GM21526 (cell line): ENCODE measurements at regions not wholly inside any gene's neighbourhood (a gene's known extent, or its start where the extent isn't known, plus 50 kb on each side); places are given as distances from the start of the nearest gene placed in this dataset.

ENCODE experiments used
- ATAC-seq: cut with Tn5 transposase; IDR thresholded peaks from one replicate; pipeline ENCODE4 v1.9.1; 2021; ENCODE audit warnings: moderate library complexity; ENCODE audit not compliant: unreplicated experiment, low FRiP score

- ATAC-seq: no peak
Measured at GRCh38 chr15:46178138-46178537, 543.3 kb downstream of the SQOR start.

- ATAC-seq: no peak
Measured at GRCh38 chr15:46207341-46207740, 572.5 kb downstream of the SQOR start.

GRCh38 chr15:46213551-46213950 lies 578.7 kb downstream of the SQOR start:
- ATAC-seq: no peak

DNA sequence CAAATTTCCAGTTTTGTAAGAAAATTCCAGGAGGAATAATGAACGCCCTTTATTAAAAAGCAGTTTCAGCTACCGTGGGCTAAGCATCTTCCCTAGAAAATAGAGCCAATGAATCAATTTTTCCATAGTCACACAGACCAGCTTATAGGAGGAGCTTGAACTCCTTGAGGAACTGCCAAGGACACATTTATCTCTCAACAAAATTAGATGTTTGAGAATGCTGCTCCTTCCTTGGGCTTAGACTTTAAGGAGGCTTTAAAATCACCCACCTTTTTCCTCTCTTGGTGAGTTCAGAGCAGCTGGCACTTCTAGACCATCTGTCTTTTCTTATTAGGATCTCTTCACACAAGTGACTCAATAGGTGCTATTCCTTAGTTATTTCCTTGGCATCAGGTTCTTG lies 588.0 kb downstream of the SQOR start:
- ATAC-seq: no peak

- ATAC-seq: no peak
Measured at GRCh38 chr15:46229263-46229662, 594.4 kb downstream of the SQOR start.

DNA sequence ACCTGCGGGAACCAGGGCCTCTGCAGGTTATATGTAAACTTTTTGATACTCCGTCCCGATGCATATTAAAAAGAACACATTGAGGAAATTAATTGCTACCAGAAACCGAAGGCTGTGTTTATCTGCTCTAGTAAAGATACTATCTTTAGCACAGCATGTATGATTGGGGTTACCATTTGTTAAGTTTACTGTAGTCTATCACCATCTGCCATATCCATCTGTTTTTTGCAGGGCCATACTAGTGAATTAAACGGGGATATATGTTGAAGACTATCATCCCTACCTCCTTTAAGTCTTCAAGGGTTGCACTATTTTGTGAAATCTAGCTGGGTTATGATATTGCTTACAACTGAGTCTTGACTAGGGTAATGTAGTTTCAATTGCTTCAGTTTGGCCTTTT lies 597.0 kb downstream of the SQOR start:
- ATAC-seq: no peak

DNA sequence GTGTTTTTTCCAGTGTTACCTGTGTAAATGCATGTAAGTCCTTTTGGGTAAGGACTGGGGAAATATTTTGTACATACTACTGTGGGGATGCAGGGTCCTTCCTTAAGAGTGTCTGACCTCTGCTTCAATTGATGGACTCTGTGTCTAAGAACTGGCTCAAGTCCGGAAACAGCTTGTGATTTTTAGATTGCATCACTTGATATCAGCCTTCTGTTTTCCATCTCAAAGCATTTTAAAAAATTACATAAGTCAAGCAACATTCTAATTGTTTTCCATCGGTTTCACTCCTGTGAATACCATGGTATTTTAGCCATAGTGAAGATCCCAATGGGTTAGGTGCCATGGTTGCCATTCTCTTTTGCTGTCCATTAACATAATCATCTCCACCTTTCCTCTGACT lies 597.6 kb downstream of the SQOR start:
- no peak for ATAC-seq

- no peak for ATAC-seq
Measured at GRCh38 chr15:46242935-46243334, 608.1 kb downstream of the SQOR start.

DNA sequence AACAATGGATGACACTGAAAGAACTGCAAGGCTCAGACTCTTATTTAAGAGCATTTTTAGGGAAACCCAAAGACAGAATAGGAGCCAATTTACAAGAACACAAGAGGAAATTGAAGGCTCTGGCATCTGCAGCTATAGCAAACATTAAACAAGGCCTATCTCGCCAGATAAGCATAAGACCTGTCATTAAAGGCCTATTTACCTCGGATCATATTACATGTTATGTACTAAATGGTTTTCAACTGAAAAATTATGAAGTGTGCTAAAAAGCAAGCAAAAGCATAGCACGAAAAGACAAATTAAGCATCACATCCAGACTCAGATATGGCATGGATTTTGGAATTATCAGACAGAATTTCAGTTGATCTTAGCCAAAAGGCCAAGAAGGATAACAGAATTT lies 617.1 kb downstream of the SQOR start:
- ATAC-seq: no peak

DNA sequence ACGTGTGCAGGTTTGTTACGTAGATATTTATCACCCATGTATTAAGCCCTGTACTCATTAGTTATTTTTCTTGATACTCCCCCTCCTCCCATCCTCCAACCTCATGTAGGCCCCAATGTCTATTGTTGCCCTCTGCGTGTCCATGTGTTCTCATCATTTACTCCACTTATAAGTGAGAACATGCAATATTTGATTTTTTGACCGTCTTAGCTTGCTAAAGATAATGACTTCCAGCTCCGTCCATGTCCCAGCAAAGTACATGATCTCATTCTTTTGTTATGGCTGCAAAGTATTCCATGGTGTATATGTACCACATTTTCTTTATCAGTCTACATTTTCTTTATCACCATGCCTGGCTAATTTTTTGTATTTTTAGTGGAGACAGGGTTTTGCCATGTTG lies 623.2 kb downstream of the SQOR start:
- no peak for ATAC-seq

DNA sequence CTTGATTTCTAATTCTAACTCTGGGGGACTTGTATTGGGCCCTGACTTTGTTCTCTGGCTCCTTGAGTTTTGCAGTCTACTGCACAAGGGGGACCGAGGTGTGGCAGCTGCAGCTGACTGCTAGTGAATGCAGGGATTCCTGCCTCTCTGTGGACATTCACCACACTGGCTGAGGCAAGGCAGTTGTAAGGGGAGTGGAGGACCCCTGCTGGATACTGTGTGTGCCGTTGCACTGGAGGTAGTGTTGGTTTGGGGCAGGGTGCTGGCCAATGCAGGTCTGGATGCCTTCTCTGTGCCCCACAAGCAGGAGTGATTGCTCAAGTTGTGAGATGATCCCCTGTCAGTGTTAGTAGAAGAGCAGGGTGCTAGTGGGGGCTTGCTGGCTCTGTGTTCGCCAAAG lies 626.1 kb downstream of the SQOR start:
- ATAC-seq: no peak

GRCh38 chr15:46265664-46266347 lies 631.0 kb downstream of the SQOR start:
- ATAC-seq: no peak

DNA sequence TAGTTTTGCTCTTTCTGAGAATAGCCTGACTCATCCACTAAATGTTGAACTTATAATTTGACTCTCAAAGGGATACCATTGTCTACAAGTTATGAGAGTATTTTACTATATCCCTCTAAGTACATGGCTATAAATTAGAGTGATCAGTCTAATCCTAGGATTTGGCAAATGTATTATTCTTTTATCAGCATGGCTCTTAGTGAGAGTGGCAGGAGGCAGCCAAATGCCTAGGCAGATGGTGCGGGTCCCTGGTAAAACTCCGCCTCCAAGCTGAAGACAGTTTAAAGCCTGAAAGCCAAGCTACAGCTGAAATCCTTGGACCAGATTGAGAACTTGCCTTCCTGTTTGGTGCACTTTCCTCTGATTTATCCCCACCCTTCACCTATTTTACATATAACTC lies 631.8 kb downstream of the SQOR start:
- ATAC-seq: no peak

DNA sequence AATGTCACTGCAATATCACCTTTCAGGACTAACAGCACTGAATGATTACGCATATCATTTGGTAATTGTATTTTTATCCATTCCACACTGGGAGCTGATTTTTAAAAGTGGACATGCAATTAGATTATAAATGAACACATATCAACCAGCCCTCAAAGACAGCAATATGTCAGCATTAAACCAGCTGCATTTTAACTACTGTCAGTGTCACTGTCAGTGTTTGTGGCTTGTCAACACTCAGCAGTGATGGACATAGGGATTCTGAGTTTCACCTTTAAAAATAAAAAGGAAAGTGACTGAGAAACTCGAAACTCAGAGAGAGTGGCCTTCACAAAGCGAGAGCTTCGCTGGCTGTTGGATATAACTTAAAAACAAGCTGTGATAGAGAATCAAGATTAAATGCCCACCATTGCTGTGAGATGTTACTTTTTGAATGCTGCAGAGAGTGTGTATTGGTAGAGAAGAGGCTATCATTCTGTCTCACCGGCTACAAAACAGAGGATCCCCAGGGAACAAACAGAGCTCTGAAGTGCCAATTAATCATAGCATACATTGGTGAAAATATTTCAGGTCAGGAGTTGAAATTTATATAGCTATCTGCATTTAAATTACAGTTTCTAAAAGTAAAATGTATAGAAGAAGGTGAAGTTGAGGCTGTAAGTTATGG lies 635.8 kb downstream of the SQOR start:
- no peak for ATAC-seq

GRCh38 chr15:46275701-46276100 lies 640.9 kb downstream of the SQOR start:
- ATAC-seq: no peak

DNA sequence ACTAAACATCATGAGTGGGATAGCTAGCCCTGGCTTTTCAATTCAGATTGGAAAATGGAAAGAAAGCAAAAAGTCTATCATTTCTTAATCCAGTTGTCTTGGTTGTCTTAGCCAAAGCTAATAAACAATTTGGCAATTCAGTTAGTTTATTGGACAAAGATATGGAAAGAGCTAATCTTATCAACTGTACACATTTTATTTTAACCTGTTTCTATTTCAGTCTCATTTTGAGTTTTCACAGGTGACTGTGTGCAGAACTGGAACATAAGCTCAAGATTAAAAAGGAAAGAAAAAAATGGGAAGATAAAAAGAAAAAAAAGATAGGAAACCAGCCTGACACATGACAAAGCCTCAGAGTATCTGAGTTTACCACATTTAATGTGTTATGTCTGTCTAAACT lies 642.6 kb downstream of the SQOR start:
- no peak for ATAC-seq

DNA sequence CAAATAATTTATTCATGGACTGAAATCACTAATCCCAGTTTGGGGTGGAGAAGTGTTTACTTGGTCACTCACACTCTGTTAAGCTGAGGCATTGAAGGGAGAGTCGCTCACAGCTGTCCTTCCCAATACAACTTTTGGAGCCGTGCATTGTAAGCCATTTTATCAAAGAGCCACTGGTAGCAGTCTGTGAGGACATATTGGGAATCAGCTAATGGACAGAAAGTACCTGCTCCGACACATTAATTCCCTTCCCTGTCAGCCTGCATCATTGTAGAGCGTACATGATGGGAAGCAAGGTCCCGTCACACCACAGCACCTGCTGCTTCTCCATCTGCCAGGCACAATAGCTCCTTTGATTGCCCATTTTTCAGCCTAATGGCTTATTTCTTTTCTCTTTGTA lies 643.2 kb downstream of the SQOR start:
- ATAC-seq: no peak

DNA sequence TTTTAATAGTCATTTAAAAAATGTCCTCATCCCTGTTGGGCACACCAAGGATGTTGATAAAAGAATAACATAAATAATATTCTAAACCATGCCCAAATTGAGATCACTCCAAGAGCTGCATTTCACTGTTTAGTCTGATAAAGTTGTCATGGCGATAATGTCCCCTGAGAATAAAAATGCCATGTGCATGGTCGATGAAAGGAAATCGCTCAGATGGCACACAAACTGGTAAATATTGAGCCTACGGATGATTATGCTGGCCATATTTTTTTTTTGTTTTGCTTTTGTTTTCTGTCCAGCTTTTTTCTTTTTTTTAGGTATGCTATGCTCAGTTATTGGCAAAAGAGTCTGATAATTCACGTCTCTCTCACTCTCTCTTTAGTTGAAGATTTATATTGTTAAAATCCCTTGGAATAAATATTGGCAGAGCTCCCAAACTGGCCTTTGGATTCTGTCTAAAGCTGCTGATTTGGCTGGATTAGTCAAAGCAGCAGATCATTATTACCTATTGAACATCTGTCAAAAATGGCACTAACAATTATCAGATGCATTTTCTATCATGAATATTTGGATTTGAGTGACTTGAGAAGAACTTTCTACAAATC lies 643.8 kb downstream of the SQOR start:
- no peak for ATAC-seq

DNA sequence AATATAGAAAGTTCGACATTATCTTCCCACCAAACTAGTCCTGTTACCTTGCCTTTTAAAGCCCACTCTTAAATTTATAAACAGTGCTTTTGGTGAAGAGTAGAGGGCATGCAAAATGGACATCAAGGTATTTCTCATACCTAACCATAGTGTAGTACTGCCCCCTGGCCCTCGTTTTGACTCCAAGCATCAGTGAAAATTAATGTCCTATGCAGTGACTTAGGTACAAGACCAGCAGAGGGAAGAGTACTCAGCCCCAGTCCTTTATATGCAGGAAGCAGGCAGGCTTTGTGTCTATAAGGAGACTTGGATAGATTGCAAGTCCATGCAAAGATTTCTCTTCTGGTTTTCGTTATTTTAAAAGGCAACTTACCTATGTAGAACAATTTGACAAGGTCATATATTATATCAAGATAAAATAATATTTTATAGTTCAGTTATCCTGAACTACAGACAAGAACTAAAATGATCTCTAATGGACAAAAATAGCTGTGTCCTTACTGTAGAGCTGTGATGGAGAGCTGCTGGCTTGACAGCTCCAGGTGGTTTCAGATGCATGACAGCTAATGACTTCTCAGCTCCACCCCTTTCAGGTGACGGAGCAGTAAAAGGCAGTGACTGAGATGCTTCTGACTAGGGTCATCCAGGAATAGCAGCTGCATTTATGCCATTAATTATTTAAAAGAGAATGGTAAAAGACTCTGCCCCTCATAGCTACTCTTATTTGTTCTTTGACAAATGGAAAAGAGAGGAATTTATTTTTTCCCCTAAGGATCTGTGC lies 646.1 kb downstream of the SQOR start:
- ATAC-seq: no peak

GRCh38 chr15:46293550-46293949 lies 658.7 kb downstream of the SQOR start:
- ATAC-seq: no peak

GRCh38 chr15:46296002-46296401 lies 661.2 kb downstream of the SQOR start:
- no peak for ATAC-seq
